ENCODE measurements at regions not wholly inside any gene's neighbourhood (a gene's known extent, or its start where the extent isn't known, plus 50 kb on each side); places are given as distances from the start of the nearest gene placed in this dataset.

GRCh38 chr17:428414-428813, 75.8 kb upstream of the RPH3AL start:
- TF ChIP-seq CTCF (IDR thresholded peaks at IDR 0.05): no peak
- no peak for TF ChIP-seq POLR2AphosphoS5 (IDR thresholded peaks at IDR 0.05; ENCODE audit: low read depth, low read length)
- no peak for TF ChIP-seq TCF7L2 (IDR thresholded peaks at IDR 0.05; ENCODE audit: low read depth, low read length)
- TF ChIP-seq REST (IDR thresholded peaks at IDR 0.05; ENCODE audit: insufficient read depth in 1 of 2, low read depth in 2 of 2, low read length in 1 of 2): no peak

Measured in Panc1 (cell line).